ENCODE measurements at regions not wholly inside any gene's neighbourhood (a gene's known extent, or its start where the extent isn't known, plus 50 kb on each side); places are given as distances from the start of the nearest gene placed in this dataset.

GRCh38 chr13:105445796-105446195 is 1089.7 kb downstream of the EFNB2 start:
- no peak for DNase-seq (ENCODE audit: low read depth)

GRCh38 chr13:105442949-105443699 is 1092.3 kb downstream of the EFNB2 start:
- no peak for DNase-seq (ENCODE audit: low read depth)

- no peak for DNase-seq (ENCODE audit: low read depth)
Observed at GRCh38 chr13:105442040-105442439, 1093.4 kb downstream of the EFNB2 start.

GRCh38 chr13:105441051-105441750 is 1094.3 kb downstream of the EFNB2 start:
- DNase-seq (ENCODE audit: low read depth): no peak

GRCh38 chr13:105436943-105437342 is 1098.5 kb downstream of the EFNB2 start:
- no peak for DNase-seq (ENCODE audit: low read depth)

- DNase-seq (ENCODE audit: low read depth): no peak
Observed at GRCh38 chr13:105432438-105432837, 1103.0 kb downstream of the EFNB2 start.

- DNase-seq (ENCODE audit: low read depth): no peak
Observed at GRCh38 chr13:105428811-105429210, 1106.7 kb downstream of the EFNB2 start.

GRCh38 chr13:105426441-105426840 is 1109.0 kb downstream of the EFNB2 start:
- no peak for DNase-seq (ENCODE audit: low read depth)

GRCh38 chr13:105414639-105415038 is 1120.8 kb downstream of the EFNB2 start:
- DNase-seq (ENCODE audit: low read depth): no peak

- no peak for DNase-seq (ENCODE audit: low read depth)
Observed at GRCh38 chr13:105412171-105412570, 1123.3 kb downstream of the EFNB2 start.

GRCh38 chr13:105410602-105411001 is 1124.9 kb downstream of the EFNB2 start:
- DNase-seq (ENCODE audit: low read depth): no peak

- no peak for DNase-seq (ENCODE audit: low read depth)
Observed at GRCh38 chr13:105406551-105406950, 1128.9 kb downstream of the EFNB2 start.

- DNase-seq (ENCODE audit: low read depth): no peak
Observed at GRCh38 chr13:105403086-105403485, 1132.4 kb downstream of the EFNB2 start.

GRCh38 chr13:105395041-105395440 is 1140.4 kb downstream of the EFNB2 start:
- DNase-seq (ENCODE audit: low read depth): no peak

GRCh38 chr13:105389373-105389772 is 1146.1 kb downstream of the EFNB2 start:
- no peak for DNase-seq (ENCODE audit: low read depth)

GRCh38 chr13:105377452-105377851 is 1158.0 kb downstream of the EFNB2 start:
- no peak for DNase-seq (ENCODE audit: low read depth)

- no peak for DNase-seq (ENCODE audit: low read depth)
Observed at GRCh38 chr13:105370011-105370650, 1165.3 kb downstream of the EFNB2 start.

- DNase-seq (ENCODE audit: low read depth): no peak
Observed at GRCh38 chr13:105368781-105369180, 1166.7 kb downstream of the EFNB2 start.

- no peak for DNase-seq (ENCODE audit: low read depth)
Observed at GRCh38 chr13:105365831-105366230, 1169.6 kb downstream of the EFNB2 start.

- DNase-seq (ENCODE audit: low read depth): no peak
Observed at GRCh38 chr13:105365021-105365550, 1170.4 kb downstream of the EFNB2 start.

GRCh38 chr13:105364191-105364590 is 1171.3 kb downstream of the EFNB2 start:
- DNase-seq (ENCODE audit: low read depth): no peak

GRCh38 chr13:105363261-105364190 is 1171.9 kb downstream of the EFNB2 start:
- DNase-seq (ENCODE audit: low read depth): no peak

Data from stimulated activated CD4-positive, alpha-beta T cell treated with anti-CD3 and anti-CD28 coated beads, Interleukin-2, amount 100 ng/mL, for 4 hours (primary cell).